ENCODE measurements at regions not wholly inside any gene's neighbourhood (a gene's known extent, or its start where the extent isn't known, plus 50 kb on each side); places are given as distances from the start of the nearest gene placed in this dataset.
A peak's percentile ranks its signal among the peaks of the same experiment; 100 is the strongest.

DNA sequence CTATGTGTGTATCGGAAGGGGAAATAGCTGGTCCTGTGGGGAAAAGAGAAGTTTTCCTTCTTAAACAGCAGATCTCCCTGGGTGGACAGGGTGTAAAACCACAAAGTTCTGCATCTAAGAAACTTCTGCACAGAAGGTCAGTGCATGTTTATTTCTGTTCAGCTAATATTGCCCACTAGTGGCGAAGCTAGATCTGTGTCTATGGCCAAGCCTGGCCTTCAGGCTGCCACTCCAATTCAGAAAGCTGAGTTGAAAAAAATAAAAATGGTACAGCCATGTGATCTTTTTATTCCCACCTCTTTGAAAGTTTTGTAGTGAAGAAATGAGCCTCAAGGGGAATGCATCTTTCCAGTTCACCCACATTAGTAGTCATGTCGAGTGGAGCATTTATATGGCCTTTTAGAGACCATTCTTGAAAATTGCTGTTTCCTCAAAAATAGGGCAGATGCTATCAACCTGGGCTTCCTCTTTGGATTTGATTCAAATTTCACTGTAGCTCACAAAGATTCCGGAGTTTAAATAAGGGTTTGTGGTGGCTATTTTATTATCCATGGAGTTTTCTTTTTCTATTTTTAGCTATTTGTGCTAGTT, 488.0 kb downstream of the PRELID2 start:
- TF ChIP-seq, protein P1, sequence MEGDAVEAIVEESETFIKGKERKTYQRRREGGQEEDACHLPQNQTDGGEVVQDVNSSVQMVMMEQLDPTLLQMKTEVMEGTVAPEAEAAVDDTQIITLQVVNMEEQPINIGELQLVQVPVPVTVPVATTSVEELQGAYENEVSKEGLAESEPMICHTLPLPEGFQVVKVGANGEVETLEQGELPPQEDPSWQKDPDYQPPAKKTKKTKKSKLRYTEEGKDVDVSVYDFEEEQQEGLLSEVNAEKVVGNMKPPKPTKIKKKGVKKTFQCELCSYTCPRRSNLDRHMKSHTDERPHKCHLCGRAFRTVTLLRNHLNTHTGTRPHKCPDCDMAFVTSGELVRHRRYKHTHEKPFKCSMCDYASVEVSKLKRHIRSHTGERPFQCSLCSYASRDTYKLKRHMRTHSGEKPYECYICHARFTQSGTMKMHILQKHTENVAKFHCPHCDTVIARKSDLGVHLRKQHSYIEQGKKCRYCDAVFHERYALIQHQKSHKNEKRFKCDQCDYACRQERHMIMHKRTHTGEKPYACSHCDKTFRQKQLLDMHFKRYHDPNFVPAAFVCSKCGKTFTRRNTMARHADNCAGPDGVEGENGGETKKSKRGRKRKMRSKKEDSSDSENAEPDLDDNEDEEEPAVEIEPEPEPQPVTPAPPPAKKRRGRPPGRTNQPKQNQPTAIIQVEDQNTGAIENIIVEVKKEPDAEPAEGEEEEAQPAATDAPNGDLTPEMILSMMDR (IDR thresholded peaks at IDR 0.05; ENCODE audit: insufficient read depth, low read depth, low read length), result peak; percentile 73
- no peak for TF ChIP-seq EZH2 (IDR thresholded peaks at IDR 0.05; ENCODE audit: insufficient read depth, low read length)

Measured in astrocyte (in vitro differentiated cells and primary cell).